ENCODE measurements at regions not wholly inside any gene's neighbourhood (a gene's known extent, or its start where the extent isn't known, plus 50 kb on each side); places are given as distances from the start of the nearest gene placed in this dataset.

GRCh38 chr9:82458296-82458695 is 469.7 kb downstream of the SPATA31D1 start:
- no peak for TF ChIP-seq CTCF (conservative IDR thresholded peaks at IDR 0.05)

More at GRCh38 chr9:82458296-82458695, 469.7 kb downstream of the SPATA31D1 start:
- Histone ChIP-seq H2BK15ac (ENCODE audit: low read depth, low read length) (no peak overlapping the region), H2AFZ (ENCODE audit: low read length) (no peak overlapping the region), H2AK5ac (ENCODE audit: insufficient read length, low read length) (no peak overlapping the region), H3K23me2 (ENCODE audit: insufficient read length, low read depth, low read length, poor library complexity, severe bottlenecking) (no peaks in the 10 kb centered on the region), H3K14ac (ENCODE audit: insufficient read depth, low read length) (no peak overlapping the region), H3K4ac (ENCODE audit: low read depth, low read length) (no peak overlapping the region), H2BK120ac (ENCODE audit: low read depth, low read length, poor library complexity, severe bottlenecking) (no peak overlapping the region), H3K4me1 (ENCODE audit: insufficient read depth, low read length) (no peaks in the 10 kb centered on the region), H2BK20ac (ENCODE audit: low read depth, low read length, poor library complexity, severe bottlenecking) (no peak overlapping the region), H3K79me1 (ENCODE audit: insufficient read depth, low read depth, low read length, poor library complexity, severe bottlenecking) (no peaks in the 10 kb centered on the region), H3K4me2 (ENCODE audit: insufficient read depth, insufficient read length, low read length) (no peak overlapping the region), H3K18ac (ENCODE audit: insufficient read length, low read depth, low read length) (no peak overlapping the region), H3T11ph (ENCODE audit: low read length) (no peak overlapping the region), H3K9ac (ENCODE audit: extremely low read depth, insufficient read length, low read length) (no peak overlapping the region), H4K20me1 (ENCODE audit: control insufficient read depth, insufficient read depth, insufficient read length) (no peaks in the 10 kb centered on the region), H2BK5ac (ENCODE audit: insufficient read length, low read length) (no peak overlapping the region), H3K23ac (ENCODE audit: insufficient read length, low read depth, low read length) (no peak overlapping the region), H4K5ac (ENCODE audit: insufficient read length, low read depth, low read length) (no peak overlapping the region), H3K56ac (ENCODE audit: insufficient read length, low read depth, low read length) (no peak overlapping the region), H3K27me3 (ENCODE audit: insufficient read depth, low read length) (no peaks in the 10 kb centered on the region), H3K79me2 (ENCODE audit: insufficient read depth, low read length) (no peaks in the 10 kb centered on the region), H3K27ac (ENCODE audit: insufficient read length, low read depth, low read length) (no peak overlapping the region), H3K9me3 (ENCODE audit: control insufficient read depth, low read depth, low read length) (no peaks in the 10 kb centered on the region), H4K91ac (ENCODE audit: insufficient read length, low read depth, low read length) (no peak overlapping the region), H2BK12ac (ENCODE audit: insufficient read length, low read depth, low read length) (no peak overlapping the region), H4K8ac (replicated peaks; ENCODE audit: insufficient read length, low read depth, low read length) (no peak overlapping the region)
- H3K9me3 Mint-ChIP-seq = no peaks in the 10 kb centered on the region
- WGBS (ENCODE audit: extremely low coverage, insufficient read length, low lambda C conversion rate) = no CpG with 5 or more reads among the region's 2 CpGs
- H3K27ac Mint-ChIP-seq = no peak overlapping the region
- H3K27me3 Mint-ChIP-seq (ENCODE audit: low read depth) = no peaks in the 10 kb centered on the region
- DNase-seq = no peak
- H3K36me3 Mint-ChIP-seq (ENCODE audit: insufficient read depth in 1 of 3, low read depth in 3 of 3) = no peaks in the 10 kb centered on the region
- H3K4me1 Mint-ChIP-seq = peaks cover 5 to 7% of the 10 kb centered on the region in 2 experiments; a peak in 3 of 4 replicates
- no peak overlapping the region for H3K4me3 Mint-ChIP-seq
